Upper lobe of left lung (tissue), 6 donors: ENCODE measurements at regions not wholly inside any gene's neighbourhood (a gene's known extent, or its start where the extent isn't known, plus 50 kb on each side); places are given as distances from the start of the nearest gene placed in this dataset.
A peak's percentile ranks its signal among the peaks of the same experiment; 100 is the strongest.

ENCODE experiments used
- ATAC-seq, 2 donors: fragments of 200-7000 bp; cut with Tn5 transposase; one replicate each; pipeline ENCODE4 v1.9.1; 2022; ENCODE audit warnings: mild to moderate bottlenecking in 2 of 2, moderate library complexity in 2 of 2; ENCODE audit not compliant: low FRiP score in 2 of 2
- DNase-seq, 2 donors: peaks; one replicate each; pipeline ENCODE4 v3.0.0-alpha.2; 2019 to 2020
- H3K27ac ChIP-seq, 4 donors: fragments of 200-600 bp; sonication (generic); one replicate each; pipeline ENCODE4 v1.5.1; 2016 to 2019
- H3K27me3 ChIP-seq, 4 donors: fragments of 200-600 bp; sonication (generic); one replicate each; pipeline ENCODE4 v1.5.1; 2017 to 2019
- H3K36me3 ChIP-seq, 4 donors: fragments of 200-600 bp; sonication (generic); one replicate each; pipeline ENCODE4 v1.5.1; 2016 to 2019
- H3K4me1 ChIP-seq, 4 donors: fragments of 200-600 bp; sonication (generic); one replicate each; pipeline ENCODE4 v1.5.1; 2018 to 2019
- H3K4me3 ChIP-seq, 4 donors: fragments of 200-600 bp; sonication (generic); one replicate each; pipeline ENCODE4 v1.5.1; 2017 to 2019; ENCODE audit warnings: mild to moderate bottlenecking in 2 of 4, moderate library complexity in 1 of 4
- H3K9me3 ChIP-seq, 4 donors: fragments of 200-600 bp; sonication (generic); one replicate each; pipeline ENCODE4 v1.5.1; 2018 to 2019
- CTCF ChIP-seq, 6 experiments: fragments of 450-650 bp in 4 of 6; fragments of 200-600 bp in 2 of 6; sonication (generic) in 2 of 6; IDR thresholded peaks; one replicate each; pipeline ENCODE4 v1.5.1; 2016 to 2019; ENCODE audit warnings: antibody characterized with exemption in 6 of 6
- EP300 ChIP-seq, 4 donors: sonication (generic); formaldehyde crosslinking; IDR thresholded peaks; one replicate each; pipeline ENCODE4 v1.5.1; 2017; ENCODE audit warnings: antibody characterized with exemption in 4 of 4, control low read depth in 2 of 4
- POLR2A ChIP-seq, 4 donors: fragments of 450-650 bp; IDR thresholded peaks; one replicate each; pipeline ENCODE4 v1.5.1; 2016 to 2017; ENCODE audit warnings: antibody characterized with exemption in 4 of 4, mild to moderate bottlenecking in 2 of 4
- POLR2AphosphoS5 ChIP-seq, 2 donors: sonication (generic); formaldehyde crosslinking; IDR thresholded peaks; one replicate each; pipeline ENCODE4 v1.5.1; 2017; ENCODE audit warnings: antibody characterized with exemption in 2 of 2
- WGBS, 2 donors: methylation state at CpG; one replicate each; pipeline ENCODE4 v1.1.5; 2017 to 2018; 5-methylcytosine and 5-hydroxymethylcytosine counted together
- donor health status: DM: no; HTN: no; CAD: no; lungs with moderate emphysema.
- donor health status: DM: no; HTN: yes; CAD: no; lungs with severe emphysema.

- Histone ChIP-seq H3K9me3 (no peaks in the 10 kb centered on the region), H3K27me3 (no peaks in the 10 kb centered on the region), H3K4me1 (peaks cover 0 to 20% (median 5%) of the 10 kb centered on the region in 4 donors), H3K27ac (peak overlapping the region in 1 of 4 donors; percentile 59), H3K36me3 (no peaks in the 10 kb centered on the region), H3K4me3 (no peak overlapping the region)
- 62 to 74% methylated on average over 4 of the region's 4 CpGs for WGBS, 2 donors
- DNase-seq: no peak
- TF ChIP-seq CTCF (IDR thresholded peaks at IDR 0.05): no peak
- TF ChIP-seq POLR2A (IDR thresholded peaks at IDR 0.05): no peak
- no peak for TF ChIP-seq EP300 (IDR thresholded peaks at IDR 0.05)
- no peak for TF ChIP-seq POLR2AphosphoS5 (IDR thresholded peaks at IDR 0.05)
- no peak for ATAC-seq
These were observed 223.0 kb upstream of the CDIN1 start for GRCh38 chr15:36356466-36356865.

DNA sequence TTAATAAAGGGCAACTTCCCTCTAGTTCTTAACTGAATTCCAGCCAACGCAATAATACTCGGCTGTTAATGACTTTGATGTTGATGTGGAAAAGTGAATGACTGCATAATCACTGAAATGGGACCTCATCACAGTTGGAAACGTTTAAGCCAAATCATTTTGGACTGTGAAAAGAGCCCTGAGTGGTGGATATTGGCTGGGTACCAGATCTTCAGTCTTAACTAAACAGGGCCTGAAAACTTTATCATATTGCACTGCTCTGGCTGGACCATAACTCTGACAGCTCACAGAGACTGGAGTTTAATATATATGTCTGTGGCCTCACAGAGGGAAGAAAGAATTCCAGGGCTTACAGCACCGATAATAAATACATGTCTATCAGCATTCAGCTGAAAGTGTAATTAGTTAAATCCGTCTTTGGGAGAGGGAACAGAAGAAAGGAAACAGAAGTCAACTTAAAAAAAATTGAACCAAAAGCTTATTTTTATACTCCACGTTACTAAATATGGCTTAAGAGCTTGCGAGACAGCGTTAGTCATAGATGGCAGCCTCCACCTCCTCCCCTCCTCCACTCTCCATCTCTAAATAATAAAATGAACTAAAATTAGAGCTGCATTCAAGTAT lies 222.3 kb upstream of the CDIN1 start:
- Histone ChIP-seq H3K4me1 (peaks cover 0 to 20% (median 5%) of the 10 kb centered on the region in 4 donors), H3K4me3 (no peak overlapping the region), H3K27ac (peak overlapping the region in 3 of 4 donors; percentile 7 to 59 (median 19)), H3K27me3 (no peaks in the 10 kb centered on the region), H3K36me3 (no peaks in the 10 kb centered on the region), H3K9me3 (no peaks in the 10 kb centered on the region)
- DNase-seq (no peak), ATAC-seq (peak in 1 of 2 donors; percentile 51)
- 12 to 14% methylated on average over 8 of the region's 8 CpGs for WGBS, 2 donors
- no peak for TF ChIP-seq EP300 (IDR thresholded peaks at IDR 0.05)
- TF ChIP-seq POLR2A (IDR thresholded peaks at IDR 0.05): no peak
- no peak for TF ChIP-seq CTCF (IDR thresholded peaks at IDR 0.05)
- TF ChIP-seq POLR2AphosphoS5 (IDR thresholded peaks at IDR 0.05): no peak

- DNase-seq: no peak
- ATAC-seq: no peak
- TF ChIP-seq POLR2AphosphoS5 (IDR thresholded peaks at IDR 0.05) (no peak), EP300 (IDR thresholded peaks at IDR 0.05) (no peak), CTCF (IDR thresholded peaks at IDR 0.05) (no peak), POLR2A (IDR thresholded peaks at IDR 0.05) (no peak)
- Histone ChIP-seq H3K27me3 (no peaks in the 10 kb centered on the region), H3K36me3 (no peaks in the 10 kb centered on the region), H3K9me3 (no peaks in the 10 kb centered on the region), H3K4me3 (no peak overlapping the region), H3K27ac (peak overlapping the region in 1 of 4 donors; percentile 59), H3K4me1 (peaks cover 0 to 20% (median 5%) of the 10 kb centered on the region in 4 donors)
- 48 to 66% methylated on average over 2 of the region's 2 CpGs for WGBS, 2 donors
These were observed 221.3 kb upstream of the CDIN1 start for GRCh38 chr15:36358094-36358493.

DNA sequence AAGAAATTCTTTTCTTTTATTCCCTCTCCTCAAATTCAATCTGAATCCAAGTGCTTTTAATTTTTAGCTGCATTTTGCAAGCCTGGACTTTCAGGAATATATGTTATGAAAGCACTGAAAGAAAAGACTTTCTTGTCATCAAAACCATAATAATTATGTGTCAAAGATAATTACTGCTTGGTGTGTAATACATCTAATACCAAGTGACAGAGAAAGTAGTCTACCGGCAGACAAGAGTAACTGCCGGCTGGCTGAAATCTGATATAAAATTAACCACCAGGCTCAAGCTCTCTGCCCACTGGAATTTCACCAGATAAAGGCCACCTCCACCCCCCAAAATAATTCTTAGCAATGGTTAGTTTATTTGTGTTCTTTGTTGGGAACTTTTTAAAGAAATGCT lies 220.9 kb upstream of the CDIN1 start:
- no peaks in the 10 kb centered on the region for H3K9me3 ChIP-seq
- WGBS, 2 donors: 76 to 84% methylated on average over 2 of the region's 2 CpGs
- no peak for ATAC-seq
- H3K27ac ChIP-seq: no peak overlapping the region
- H3K4me3 ChIP-seq: no peak overlapping the region
- H3K4me1 ChIP-seq: peaks cover 0 to 20% (median 5%) of the 10 kb centered on the region in 4 donors
- TF ChIP-seq POLR2AphosphoS5 (IDR thresholded peaks at IDR 0.05): no peak
- no peak for TF ChIP-seq EP300 (IDR thresholded peaks at IDR 0.05)
- no peak for TF ChIP-seq POLR2A (IDR thresholded peaks at IDR 0.05)
- no peak for TF ChIP-seq CTCF (IDR thresholded peaks at IDR 0.05)
- DNase-seq: no peak
- H3K36me3 ChIP-seq: no peaks in the 10 kb centered on the region
- no peaks in the 10 kb centered on the region for H3K27me3 ChIP-seq

DNA sequence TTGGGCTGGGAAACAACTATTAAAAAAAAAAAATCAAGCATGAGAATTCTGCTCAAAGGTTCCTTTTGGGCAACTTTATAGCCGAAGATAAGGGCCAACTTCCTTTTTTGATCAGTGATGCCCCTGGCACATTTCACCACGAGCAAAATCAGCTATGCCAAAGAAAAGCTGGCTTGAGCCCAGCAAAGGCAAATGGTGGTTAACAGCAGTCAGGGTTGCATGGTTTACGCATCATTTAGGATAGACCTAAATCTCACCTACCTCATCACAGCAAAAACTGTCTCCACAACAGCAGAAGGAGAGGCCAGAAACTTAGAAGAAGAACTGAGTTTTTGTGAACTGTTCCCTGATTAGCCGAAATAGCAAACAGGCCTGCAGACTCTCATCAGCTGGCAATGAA lies 220.1 kb upstream of the CDIN1 start:
- ATAC-seq: no peak
- TF ChIP-seq EP300 (IDR thresholded peaks at IDR 0.05): no peak

More for the DNA sequence above, 220.1 kb upstream of the CDIN1 start:
- WGBS, 2 donors: 66 to 74% methylated on average over 4 of the region's 4 CpGs
- Histone ChIP-seq H3K9me3 (no peaks in the 10 kb centered on the region), H3K27me3 (no peaks in the 10 kb centered on the region), H3K4me1 (peaks cover 0 to 20% (median 5%) of the 10 kb centered on the region in 4 donors), H3K4me3 (no peak overlapping the region), H3K27ac (no peak overlapping the region), H3K36me3 (no peaks in the 10 kb centered on the region)
- DNase-seq: no peak
